Astrocyte (in vitro differentiated cells and primary cell): ENCODE measurements at regions not wholly inside any gene's neighbourhood (a gene's known extent, or its start where the extent isn't known, plus 50 kb on each side); places are given as distances from the start of the nearest gene placed in this dataset.

Source experiments
- EZH2 ChIP-seq: IDR thresholded peaks from 2 replicates; pipeline ENCODE4 v1.6.1; 2012; ENCODE audit warnings: mild to moderate bottlenecking, low read length, inconsistent platforms; ENCODE audit not compliant: insufficient read depth
- TF ChIP-seq, protein P1 (sequence below): IDR thresholded peaks from 2 replicates; pipeline ENCODE4 v1.5.1; 2011; ENCODE audit warnings: low read depth, mild to moderate bottlenecking, inconsistent platforms, low read length, moderate library complexity; ENCODE audit not compliant: insufficient read depth

DNA sequence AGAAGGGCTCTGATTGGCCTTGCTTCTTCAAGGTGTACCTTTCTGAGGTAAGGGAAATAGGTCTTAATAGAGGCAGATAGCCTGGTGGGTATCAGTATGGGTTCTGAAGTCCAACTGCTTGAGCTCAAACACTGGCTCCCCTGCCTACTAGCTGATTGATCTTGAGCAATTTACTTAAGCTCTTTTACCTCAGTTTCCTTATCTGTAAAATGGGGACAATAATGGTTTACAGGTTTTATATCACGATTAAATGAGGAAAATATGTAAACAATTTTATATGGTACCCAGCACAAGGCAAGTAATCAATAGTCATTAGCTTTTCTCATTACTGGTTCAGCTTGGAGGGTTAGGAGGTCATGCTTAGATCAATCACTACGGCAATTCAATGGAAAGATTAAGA is 75.8 kb upstream of the VTCN1 start:
- TF ChIP-seq, protein P1, sequence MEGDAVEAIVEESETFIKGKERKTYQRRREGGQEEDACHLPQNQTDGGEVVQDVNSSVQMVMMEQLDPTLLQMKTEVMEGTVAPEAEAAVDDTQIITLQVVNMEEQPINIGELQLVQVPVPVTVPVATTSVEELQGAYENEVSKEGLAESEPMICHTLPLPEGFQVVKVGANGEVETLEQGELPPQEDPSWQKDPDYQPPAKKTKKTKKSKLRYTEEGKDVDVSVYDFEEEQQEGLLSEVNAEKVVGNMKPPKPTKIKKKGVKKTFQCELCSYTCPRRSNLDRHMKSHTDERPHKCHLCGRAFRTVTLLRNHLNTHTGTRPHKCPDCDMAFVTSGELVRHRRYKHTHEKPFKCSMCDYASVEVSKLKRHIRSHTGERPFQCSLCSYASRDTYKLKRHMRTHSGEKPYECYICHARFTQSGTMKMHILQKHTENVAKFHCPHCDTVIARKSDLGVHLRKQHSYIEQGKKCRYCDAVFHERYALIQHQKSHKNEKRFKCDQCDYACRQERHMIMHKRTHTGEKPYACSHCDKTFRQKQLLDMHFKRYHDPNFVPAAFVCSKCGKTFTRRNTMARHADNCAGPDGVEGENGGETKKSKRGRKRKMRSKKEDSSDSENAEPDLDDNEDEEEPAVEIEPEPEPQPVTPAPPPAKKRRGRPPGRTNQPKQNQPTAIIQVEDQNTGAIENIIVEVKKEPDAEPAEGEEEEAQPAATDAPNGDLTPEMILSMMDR = no peak
- TF ChIP-seq EZH2 = no peak
